Amniotic stem cell (primary cell): ENCODE measurements at regions not wholly inside any gene's neighbourhood (a gene's known extent, or its start where the extent isn't known, plus 50 kb on each side); places are given as distances from the start of the nearest gene placed in this dataset.

Experiments
- DNase-seq: peaks from one replicate; lab custom pipeline; 2025; lab: John Stamatoyannopoulos, UW

DNA sequence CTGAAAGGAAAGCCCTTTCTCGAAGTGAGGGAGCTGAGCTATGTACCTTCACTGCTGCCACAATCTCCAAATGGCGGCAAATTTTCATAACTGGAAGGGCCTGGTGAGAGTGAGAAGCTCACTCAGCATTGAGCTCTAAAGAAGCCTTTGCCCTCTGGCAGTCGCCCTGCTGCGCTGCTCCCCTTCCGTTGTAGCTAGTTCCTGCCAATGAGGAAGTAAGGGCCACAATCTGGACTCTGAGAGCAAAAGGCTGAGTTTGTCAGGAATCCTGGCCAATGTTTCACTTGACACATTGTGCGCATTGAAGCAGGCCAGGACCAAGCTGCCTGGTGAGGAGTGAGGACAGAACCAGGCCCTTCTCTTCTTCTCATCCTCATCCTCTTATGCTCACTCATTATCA is 579.5 kb downstream of the PDCD6IP start:
- no peak for DNase-seq

DNA sequence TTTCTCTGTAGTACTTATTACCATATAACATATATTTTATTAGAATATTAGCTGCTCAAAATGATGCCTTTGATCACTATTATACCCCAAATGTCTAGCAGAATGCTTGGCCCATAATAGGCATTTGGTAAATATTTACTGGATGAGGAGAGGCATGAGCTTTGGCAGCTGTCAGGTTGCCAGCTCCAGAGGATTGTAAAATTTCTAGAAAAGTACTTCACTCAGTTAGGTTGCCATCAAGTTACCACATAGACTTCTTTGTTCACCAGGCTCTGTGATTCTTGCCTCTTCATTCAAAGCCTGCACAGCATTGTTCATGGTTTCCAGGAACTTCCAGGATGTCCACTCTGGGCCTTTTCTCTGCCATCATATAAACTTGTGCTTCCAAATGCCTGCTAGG is 582.8 kb downstream of the PDCD6IP start:
- no peak for DNase-seq

DNA sequence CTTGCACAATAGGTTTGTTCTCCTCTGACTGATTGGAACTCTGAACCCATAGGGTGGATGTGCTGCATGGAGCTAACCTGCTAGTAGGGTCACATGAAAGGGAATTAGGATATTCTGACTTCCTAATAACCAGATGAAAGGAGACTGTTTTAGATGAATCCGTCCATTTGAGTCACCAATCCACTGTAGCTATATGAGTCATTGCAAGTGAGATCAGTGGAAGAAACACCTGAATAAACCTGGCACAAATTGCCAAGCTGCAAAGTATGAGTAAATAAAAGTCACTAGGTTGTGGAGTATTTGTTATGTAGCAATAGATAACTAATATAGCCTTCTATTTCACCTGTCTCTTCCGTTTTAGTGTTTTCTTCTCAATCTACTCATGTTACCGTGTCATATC is 584.4 kb downstream of the PDCD6IP start:
- DNase-seq: no peak

DNA sequence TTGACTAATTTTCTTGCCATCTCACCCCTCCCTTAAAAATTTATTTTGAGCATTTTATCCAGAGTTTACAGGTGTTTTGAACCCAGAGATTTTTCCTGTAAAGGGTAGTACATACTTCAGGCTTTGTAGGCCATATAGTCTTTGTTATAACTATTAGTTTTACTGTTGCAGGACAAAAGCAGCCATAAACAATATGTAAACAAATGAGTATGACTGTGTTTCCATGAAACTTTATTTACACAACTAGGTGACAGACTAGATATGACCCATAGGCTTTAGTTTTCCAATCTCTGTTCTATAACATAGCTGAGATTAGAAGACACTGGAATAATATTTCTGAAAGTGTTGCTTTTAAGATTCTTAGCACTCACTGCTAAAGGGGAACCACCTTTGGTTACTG is 587.9 kb downstream of the PDCD6IP start:
- DNase-seq: no peak

DNA sequence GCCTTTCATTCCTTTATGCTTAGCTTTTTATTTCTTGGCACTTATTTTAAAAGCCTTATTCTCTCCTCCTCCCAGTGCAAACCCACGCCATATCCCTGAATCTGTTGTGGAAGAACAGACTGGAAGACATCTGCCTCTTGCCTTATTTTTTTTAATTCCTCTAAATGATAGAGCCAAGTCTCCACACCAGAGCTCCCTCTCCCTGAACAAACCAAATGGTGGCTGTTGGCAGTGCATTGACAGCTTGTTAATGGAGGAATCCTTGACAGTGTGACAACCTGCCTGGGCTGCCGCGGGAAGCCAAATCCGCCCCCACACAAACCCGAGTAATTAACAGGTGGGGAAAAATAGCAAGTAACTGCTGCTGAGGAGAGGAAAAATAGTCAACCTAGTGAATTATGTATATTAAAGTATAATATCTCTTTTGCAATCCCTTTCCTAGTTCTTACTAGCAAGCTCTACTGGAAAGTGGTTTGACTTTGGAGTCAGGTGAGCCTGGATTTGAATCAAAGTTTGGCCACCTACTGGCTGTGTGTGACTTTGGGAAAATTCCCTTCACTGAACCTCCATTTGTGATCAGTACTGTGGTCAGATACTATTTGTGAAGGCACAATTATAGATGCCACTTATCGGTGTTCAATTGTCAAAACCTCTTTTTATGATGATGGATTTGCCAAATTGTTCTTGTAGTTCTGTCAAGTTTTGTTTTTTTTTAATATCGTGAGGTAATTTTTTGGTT is 589.6 kb downstream of the PDCD6IP start:
- DNase-seq: no peak

DNA sequence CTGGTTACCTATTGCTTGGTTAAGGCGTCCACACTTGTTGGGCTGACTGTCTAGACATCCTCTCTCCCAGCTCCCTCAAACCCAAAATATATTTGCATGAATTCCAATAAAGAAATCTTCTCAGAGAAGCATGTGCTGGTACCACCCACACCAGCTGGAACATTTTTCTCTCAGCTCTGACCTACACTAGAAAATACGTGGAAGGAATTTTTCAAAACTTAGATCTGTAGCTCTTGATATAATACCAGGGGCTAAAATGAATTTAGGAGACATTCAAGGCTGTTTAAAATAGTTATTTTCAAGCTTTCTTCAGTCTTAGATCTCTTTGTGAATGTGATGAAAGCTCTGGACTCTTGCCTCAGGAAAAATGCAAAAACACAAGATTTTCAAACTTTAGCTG is 590.4 kb downstream of the PDCD6IP start:
- DNase-seq: no peak

DNA sequence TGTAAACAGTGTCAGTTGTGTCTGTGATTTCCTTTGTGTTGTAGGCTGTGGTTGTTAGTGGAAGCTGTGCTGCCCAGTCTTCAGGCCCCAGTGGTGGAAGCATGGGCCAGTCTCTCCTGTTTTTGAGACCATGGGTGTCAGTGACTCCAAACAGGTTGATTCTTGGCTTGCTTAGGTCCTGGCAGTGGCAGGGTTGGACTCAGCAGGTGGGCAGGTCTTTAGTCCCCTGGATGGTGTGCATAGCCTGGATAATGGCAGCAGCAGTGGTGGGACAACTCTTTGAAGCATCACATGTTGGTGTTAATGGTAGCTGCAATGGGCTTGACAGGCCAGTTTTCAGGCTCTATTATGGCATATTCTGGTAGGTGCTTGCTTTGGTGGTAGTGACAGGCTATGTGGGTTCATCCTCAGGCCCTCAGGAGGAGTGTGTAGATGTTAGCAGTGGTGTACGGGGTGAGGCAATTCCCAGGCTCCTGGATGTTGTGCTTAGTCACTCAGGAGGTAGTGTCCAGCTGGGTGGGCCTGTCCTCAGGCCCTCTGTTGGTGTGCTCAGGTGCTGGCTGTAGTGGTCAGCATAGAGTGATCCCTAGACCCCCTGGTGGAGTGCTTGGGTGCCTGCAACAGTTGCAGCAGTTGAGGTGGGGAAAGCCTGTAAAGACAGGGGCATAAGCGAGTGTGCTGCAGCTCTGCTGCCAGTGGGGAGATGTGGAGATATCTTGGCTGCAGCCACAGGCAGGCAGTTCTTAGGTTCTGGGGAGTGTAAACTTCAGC is 596.7 kb downstream of the PDCD6IP start:
- no peak for DNase-seq

DNA sequence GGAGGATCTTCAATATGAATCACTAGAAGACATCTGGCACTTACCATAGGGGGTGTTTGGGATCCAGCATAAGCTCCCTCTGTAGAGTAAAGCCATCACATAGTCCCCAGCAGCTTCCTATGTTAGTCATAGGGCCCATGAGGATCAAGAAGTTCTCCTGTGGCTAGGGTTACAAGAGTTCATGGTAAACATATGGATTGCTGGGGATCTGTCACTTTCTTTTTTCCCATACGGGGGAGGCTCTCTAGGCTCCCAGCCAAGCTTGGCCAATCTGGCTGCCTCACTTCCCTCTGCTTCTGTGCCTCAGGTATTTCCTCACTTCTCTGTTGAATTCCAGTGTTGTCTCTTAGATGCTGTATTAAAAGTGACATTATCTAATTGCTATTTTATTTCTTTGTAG is 597.9 kb downstream of the PDCD6IP start:
- no peak for DNase-seq

DNA sequence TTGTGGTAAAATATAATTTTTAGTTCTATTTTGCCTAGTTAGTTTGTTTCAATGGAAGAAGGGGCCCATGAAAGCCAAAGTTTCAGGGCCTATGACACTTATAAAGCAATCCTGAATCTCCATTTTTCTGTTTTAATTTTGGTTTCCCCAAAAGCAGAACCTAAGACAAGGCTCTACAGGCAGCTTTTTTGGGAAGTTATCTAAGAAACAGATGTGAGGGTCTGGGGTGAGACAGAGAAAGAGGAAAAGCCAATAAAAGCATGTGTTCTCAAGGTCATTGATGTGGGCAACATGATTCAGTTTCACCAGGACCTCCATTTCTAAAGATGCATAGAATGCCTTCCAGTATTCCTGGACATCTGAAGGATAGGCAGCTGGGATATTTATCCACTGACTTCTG is 598.5 kb downstream of the PDCD6IP start:
- no peak for DNase-seq

DNA sequence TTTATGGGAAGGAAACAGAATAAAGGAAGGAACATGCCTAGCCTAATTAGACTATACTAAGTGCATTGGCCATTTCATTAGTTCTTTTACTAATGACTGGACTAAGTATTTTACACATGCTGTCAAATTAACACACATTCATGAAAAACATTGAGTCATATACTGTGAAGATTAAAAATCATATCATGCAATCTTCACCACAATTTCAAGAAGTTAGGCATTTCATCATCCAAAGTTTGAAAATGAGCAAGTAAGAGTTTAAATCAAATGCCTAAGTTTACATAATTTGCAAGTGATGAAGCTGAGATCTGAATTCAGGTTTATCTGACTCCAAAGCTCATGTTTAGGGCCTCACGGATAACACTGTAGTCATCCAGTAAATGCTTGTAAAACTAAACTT is 601.0 kb downstream of the PDCD6IP start:
- DNase-seq: no peak

DNA sequence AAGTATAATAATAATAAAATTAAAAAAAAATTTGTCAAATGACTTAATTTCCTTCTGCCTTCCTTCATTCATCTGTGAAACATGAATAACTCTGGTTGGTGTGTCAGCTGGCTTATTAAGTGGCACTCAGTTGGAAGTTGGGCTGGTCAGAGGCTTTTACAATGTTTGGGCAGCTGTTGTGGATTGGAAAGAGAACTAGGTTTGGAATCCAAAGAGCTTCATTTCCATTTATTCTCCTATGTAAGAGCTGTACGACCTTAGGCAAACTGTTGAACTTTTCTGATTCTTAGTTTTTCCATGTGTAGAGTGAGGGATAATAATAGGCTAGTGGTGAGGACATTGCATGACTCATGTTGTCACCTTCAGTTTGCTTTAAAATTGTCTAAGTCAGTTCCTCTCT is 606.7 kb downstream of the PDCD6IP start:
- DNase-seq: no peak

DNA sequence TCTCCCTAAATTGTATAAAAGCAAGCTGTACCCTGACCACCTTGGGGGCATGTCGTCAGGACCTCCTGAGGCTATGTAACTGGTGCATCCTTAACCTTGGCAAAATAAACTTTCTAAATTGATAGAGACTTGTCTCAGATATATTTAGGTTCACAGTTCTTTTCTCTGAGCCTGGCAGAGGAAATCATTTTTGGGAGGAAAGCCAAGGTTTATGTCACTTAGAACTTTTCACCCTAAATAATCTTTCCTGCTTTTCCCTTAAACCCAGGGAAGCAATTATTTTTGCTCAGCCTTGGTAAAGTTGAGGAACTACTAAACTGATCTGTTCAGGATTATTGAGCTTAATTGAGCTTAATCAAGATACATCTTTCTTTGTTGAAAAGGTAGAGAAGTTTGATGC is 608.9 kb downstream of the PDCD6IP start:
- DNase-seq: no peak

DNA sequence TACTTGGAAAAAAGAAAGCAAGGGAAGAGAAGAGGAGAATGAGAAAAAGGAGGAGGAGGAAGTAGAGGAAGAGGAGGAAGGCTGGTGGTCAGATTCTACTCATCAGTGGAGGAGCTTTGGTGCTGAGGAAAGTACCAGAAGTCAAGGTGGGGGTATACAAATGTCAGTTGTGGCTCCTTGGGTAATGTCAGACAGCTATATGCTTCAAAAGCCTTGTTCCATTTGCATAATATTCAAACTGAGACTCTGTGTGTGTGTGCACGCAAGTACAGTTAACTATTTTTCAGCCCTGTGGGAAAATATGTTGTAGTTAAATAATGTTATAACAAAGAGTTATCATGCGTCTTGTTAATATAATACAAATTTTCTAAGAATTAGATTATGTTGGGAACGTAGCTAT is 609.7 kb downstream of the PDCD6IP start:
- no peak for DNase-seq

DNA sequence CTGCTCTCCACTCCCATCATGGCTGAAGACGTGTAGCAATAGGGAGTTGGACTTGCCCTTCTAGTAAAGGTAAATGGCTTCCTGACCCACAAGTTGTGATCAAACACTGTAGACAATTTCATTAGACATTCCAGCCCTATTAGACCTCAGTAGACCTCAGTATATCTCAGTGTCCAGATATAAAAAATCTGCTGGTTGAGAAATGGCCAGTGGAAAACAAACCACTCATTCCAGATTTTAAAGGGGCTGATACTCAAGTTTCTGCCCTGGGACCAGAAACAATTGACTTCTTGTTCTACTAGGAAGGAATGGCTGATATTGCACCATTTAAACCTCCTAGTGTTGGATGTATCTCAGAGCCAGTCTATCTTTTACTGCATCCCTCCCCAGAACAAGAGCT is 613.2 kb downstream of the PDCD6IP start:
- no peak for DNase-seq

DNA sequence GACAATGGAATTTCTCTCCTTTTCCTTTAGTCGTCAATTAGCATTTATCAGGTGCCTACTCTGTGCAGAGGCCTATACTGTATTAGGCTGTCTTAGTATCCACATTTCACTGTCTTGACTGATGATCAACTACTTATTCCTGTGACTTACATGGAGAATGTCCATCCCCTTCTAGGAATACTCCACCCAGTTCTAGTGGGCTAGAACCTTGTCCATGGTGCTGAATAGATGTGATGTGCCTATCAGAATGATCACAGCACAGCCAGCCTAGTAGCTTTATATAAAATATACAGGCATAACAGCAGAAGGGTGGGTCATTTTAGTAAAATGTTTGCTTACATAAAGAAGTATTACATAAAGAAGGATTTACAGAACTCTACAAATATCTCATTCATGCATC is 621.4 kb downstream of the PDCD6IP start:
- no peak for DNase-seq

DNA sequence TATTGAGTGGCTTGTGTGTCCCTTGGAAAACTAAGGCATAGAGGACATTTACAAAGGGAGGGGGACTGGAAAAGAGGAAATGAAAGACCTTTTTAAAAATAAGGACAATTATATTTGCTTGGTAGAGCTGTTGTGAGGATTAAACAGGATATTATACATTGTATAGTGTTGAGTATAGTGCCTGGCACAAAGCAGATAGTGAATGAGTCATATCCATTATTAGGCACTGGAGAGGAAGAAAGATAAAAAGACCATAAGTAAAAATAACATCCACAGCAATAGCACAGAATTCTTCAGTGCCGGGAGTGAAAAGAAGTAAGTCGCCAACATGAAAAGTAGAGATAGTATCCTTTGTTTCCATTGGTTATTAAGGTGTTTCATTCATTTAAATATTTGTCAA is 623.3 kb downstream of the PDCD6IP start:
- no peak for DNase-seq

DNA sequence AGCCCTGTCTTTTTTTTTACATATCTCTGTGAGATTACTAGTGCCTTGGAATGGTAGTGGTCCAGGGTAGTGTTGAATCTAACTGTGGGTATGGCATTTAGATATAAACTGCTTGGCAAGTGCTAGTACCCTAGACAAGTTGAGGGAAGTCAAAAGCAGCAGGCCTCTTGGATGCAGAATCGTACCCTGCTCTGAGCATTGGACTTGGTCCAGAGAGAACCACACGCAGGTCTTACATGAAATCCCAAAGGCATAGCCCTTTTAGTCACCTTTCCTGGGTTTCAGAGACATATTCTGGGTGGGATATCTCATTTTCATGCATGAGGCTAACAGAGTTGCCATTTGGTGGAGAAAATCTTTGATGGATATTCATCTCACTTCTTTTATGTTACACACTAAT is 641.4 kb downstream of the PDCD6IP start:
- no peak for DNase-seq

DNA sequence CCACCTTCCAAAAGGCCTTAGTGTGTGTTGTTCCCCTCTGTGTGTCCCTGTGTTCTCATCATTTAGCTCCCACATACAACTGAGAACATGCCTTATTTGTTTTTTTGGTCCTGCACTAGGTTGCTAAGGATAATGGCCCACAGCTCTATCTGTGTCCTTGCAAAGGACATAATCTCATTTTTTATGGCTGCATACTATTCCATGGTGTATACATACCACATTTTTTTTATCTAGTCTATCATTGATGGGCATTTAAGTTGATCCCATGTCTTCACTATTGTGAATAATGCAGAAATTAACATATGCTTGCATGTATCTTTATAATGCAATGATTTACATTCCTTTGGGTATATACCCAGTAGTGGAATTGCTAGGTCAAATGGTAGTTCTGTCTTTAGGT is 645.7 kb downstream of the PDCD6IP start:
- DNase-seq: no peak

DNA sequence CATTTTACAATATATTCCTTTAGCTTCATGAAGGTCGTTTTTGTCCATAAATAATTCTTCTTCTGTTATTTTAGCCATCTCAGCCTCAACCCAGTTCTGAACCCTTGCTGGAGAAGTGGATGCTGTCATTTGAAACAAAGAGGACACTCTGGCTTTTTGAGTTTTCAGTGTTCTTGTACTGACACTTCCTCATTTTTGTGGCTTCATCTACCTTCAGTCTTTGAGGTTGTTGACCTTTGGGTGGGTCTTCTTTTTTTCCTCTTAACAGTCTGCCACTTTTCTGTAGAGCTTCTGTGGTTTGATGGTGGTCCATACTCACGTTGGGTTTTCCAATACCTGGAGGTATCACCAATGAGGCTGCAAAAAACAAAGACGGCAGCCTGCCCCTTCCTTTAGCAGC is 650.9 kb downstream of the PDCD6IP start:
- DNase-seq: no peak

DNA sequence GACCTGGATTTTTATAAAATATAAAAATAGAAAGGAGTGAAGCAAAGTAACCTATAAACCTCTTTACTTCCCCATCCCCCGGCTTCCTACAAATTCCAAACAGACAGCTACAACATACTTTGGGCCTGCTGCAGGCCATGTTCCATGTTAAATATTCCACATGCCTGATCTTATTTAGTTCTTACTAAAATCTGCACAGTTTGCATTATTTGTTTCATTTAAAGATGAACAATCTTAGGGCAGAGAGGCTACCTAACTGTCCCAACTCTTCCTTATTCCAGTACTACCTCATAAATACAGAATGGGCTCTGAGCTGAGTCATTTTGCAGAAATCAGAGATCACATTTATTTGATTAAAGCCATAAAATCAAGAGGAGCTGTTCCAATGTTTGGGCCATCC is 665.0 kb downstream of the PDCD6IP start:
- DNase-seq: no peak

DNA sequence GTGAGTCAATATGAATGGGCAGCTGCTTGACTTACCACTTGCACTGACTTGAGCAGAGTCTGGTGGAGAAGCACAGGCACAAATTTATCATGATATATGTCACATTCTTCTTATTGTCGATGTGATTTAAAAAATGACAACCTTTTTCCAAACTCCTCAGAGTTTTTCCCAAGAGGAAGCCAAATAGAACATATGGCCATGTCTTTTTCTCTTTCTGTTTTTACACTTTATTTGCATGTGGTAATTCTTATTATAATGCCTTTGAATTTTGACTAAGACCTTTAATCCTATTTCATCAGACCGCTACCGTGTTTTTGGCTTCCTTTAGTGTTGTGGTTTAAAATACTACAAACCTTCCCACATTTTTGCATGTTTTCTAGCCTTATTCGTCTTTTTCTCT is 666.2 kb downstream of the PDCD6IP start:
- DNase-seq: no peak

DNA sequence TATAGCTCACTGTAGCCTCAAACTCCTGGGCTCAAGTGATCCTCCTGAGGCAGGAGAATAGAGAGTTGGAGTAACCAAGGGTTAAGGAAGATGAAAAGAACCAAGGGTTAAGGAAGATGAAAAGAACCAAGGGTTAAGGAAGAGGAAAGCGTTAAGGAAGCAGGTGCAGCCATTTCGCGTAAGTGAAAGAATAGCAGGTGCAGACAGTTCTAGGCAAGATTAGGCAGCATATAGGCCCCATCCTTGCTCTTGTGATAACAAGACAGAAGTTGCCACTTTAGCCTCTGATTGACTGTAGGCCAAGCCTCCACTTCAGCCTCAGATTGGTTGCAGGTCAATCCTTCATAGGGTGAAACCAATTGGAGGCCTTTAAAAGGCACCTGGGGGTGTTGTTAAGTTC is 677.4 kb downstream of the PDCD6IP start:
- DNase-seq: no peak

DNA sequence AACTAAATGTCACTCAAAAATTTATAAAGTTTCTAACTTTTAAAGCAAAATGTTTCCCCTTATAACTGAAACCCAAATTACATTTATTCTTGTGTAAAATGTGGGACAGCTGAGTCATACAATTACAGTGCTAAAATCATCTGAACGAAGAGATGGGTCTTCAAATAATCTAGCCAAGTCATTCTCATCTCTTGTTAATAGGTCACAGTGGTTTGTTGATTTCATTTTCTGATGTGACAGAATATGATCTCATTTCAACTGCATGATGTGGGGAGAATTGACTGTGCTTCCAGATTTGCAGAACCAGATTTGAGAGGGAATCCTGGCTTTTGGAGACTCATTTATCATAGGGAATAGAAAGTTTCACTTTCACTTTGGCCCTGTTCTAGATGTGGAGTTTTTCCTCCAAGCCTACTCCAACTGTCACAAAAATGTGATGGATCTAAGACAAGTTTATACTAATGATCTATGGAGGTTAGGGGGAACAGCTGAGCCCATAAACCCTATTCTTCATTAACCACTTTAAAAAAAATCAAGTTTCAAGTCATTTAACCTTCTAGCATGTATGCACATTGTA is 685.0 kb downstream of the PDCD6IP start:
- DNase-seq: no peak

DNA sequence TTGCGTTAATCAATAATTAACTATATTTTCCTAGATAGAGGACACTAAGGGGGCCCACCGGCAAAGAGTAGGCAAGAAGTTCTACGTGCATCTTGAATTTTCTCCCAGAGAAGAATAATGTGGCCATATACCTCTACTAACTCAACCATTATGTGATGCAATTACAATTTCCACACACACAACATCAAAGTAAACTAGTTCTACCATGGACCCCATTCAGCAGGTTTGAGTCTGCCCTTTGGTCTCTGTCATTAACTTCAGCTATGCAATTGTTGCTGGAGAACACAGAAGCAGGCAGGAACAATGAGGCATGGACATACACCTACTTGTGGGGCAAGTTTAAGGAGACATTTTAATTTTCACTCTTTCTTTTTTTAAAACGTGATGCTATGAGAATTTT is 705.9 kb downstream of the PDCD6IP start:
- no peak for DNase-seq
